ENCODE measurements at regions not wholly inside any gene's neighbourhood (a gene's known extent, or its start where the extent isn't known, plus 50 kb on each side); places are given as distances from the start of the nearest gene placed in this dataset.

DNA sequence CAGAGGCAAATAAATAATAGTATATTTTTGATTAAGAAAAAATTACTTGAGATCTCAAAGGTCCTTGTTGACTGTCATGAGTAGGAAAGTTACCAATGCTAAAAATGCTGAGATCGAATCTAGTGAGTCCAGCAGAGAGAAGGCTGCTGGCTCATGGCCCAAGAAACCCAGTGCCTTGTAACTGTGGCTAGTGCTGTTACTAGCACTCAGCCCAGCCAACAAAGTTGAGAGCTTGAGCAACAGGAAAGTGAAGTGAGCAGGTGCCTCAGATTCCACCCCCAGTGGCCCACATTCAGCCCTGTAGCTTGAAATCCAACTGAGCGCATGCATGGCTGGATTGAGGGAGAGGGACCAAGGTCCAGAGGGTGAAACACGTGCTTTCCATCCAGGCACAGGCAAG lies 398.2 kb downstream of the SHANK2 start:
- TF ChIP-seq, protein P1, sequence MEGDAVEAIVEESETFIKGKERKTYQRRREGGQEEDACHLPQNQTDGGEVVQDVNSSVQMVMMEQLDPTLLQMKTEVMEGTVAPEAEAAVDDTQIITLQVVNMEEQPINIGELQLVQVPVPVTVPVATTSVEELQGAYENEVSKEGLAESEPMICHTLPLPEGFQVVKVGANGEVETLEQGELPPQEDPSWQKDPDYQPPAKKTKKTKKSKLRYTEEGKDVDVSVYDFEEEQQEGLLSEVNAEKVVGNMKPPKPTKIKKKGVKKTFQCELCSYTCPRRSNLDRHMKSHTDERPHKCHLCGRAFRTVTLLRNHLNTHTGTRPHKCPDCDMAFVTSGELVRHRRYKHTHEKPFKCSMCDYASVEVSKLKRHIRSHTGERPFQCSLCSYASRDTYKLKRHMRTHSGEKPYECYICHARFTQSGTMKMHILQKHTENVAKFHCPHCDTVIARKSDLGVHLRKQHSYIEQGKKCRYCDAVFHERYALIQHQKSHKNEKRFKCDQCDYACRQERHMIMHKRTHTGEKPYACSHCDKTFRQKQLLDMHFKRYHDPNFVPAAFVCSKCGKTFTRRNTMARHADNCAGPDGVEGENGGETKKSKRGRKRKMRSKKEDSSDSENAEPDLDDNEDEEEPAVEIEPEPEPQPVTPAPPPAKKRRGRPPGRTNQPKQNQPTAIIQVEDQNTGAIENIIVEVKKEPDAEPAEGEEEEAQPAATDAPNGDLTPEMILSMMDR (IDR thresholded peaks at IDR 0.05), result no peak
- no peak for TF ChIP-seq POLR2A (IDR thresholded peaks at IDR 0.05)
